Rectal smooth muscle tissue (tissue), 1 donor: ENCODE measurements at regions not wholly inside any gene's neighbourhood (a gene's known extent, or its start where the extent isn't known, plus 50 kb on each side); places are given as distances from the start of the nearest gene placed in this dataset.
"Not testable (repeated sequence)": the region's sequence is repeated elsewhere in the genome, so short reads cannot be mapped to it uniquely, and the experiment has no call there.

Experiments used
- H3K27ac ChIP-seq: one replicate; pipeline ENCODE4 v1.7.0; 2013; ENCODE audit warnings: low read depth, low read length, inconsistent platforms
- H3K27me3 ChIP-seq: one replicate; pipeline ENCODE4 v1.7.0; 2013; ENCODE audit warnings: low read length; ENCODE audit not compliant: control insufficient read depth, insufficient read depth
- H3K36me3 ChIP-seq: one replicate; pipeline ENCODE4 v1.7.0; 2013; ENCODE audit warnings: low read length; ENCODE audit not compliant: control insufficient read depth, insufficient read depth
- H3K4me1 ChIP-seq: one replicate; pipeline ENCODE4 v1.7.0; 2013; ENCODE audit warnings: low read length; ENCODE audit not compliant: control insufficient read depth, insufficient read depth
- H3K4me3 ChIP-seq: one replicate; pipeline ENCODE4 v1.7.0; 2013; ENCODE audit warnings: low read length
- H3K9ac ChIP-seq: one replicate; pipeline ENCODE4 v1.7.0; 2013; ENCODE audit warnings: low read length

DNA sequence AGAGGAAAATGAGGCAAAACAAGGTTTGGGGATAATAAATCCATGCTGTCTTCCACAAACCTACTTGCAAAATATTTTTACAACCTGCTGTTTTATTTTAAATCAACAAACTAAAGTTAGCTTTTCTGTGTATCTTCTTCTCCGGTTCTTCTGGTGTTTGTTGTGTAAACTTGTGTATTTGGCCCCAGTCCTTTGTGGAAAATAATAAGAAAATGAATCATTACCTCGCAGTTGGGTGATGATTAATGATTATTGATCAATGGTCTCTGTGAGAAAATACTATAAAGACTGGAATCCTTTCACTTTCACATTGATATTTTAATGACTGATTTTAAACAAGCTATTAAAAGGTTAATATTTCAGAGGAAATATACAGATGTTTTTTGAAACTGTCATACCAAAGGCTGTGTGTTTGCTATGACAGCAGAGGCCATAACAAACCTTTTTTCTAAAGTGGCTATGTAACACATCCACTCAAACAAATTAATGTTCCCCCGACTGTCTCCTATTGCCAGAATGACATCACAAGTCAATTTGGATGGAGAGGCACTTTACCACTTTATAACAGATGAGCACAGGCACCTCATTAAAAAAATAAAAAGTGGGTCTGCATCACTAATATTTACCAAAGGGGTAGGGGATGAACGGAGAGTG, 152.5 kb downstream of the MEX3B start:
- no peak overlapping the region for H3K4me3 ChIP-seq
- no peaks in the 10 kb centered on the region for H3K36me3 ChIP-seq
- H3K27ac ChIP-seq = no peak overlapping the region
- H3K4me1 ChIP-seq = peaks cover 28% of the 10 kb centered on the region
- no peak overlapping the region for H3K9ac ChIP-seq
- H3K27me3 ChIP-seq = no peaks in the 10 kb centered on the region

GRCh38 chr15:81890496-81890895, 155.3 kb downstream of the MEX3B start:
- H3K27ac ChIP-seq = no peak overlapping the region
- no peak overlapping the region for H3K4me3 ChIP-seq
- no peaks in the 10 kb centered on the region for H3K27me3 ChIP-seq
- no peak overlapping the region for H3K9ac ChIP-seq
- peaks cover 23% of the 10 kb centered on the region for H3K4me1 ChIP-seq
- H3K36me3 ChIP-seq = no peaks in the 10 kb centered on the region

- H3K4me3 ChIP-seq = no peak overlapping the region
- no peak overlapping the region for H3K27ac ChIP-seq
- H3K27me3 ChIP-seq = no peaks in the 10 kb centered on the region
- no peaks in the 10 kb centered on the region for H3K36me3 ChIP-seq
- H3K4me1 ChIP-seq = peaks cover 23% of the 10 kb centered on the region
- H3K9ac ChIP-seq = no peak overlapping the region
Measured at GRCh38 chr15:81889485-81889881, 156.3 kb downstream of the MEX3B start.

DNA sequence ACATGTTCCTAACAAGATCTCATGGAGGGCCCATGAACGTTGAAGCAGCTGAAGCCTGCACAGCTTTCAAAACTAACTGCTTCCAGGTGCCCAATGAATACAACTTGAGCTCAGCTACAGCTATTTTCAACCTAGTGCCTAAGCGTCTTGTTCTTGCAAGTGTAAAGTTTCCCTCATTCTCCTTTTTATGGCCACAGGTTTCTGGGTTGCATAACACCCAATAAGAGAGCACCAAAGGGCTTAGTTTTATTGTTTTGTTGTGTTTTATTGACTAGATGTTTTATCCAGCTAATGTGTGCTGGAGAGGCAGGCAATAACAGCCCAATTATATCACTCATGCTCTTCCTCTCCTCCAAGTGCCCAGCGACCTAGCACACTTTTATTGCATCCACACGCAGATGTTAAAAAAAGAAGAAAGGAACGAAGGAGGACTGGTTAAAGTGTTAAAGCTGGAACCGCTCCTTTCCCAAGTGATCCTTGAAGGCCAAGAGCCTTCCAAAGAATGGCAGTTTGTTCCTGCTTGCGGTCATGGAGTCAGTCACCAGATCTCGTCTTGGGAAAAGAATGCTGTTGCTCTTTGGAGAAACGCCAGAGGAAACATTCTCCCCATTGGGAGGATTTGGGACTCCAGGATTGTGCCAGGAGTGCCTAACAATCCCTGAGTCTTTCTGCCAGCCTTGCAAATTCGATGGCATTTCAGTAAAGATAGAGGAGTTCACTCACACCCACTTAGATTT, 156.9 kb downstream of the MEX3B start:
- Histone ChIP-seq H3K27ac (peak overlapping the region; percentile 16), H3K9ac (no peak overlapping the region), H3K27me3 (no peaks in the 10 kb centered on the region), H3K4me3 (no peak overlapping the region), H3K4me1 (peaks cover 21% of the 10 kb centered on the region), H3K36me3 (no peaks in the 10 kb centered on the region)

GRCh38 chr15:81887912-81888311, 157.9 kb downstream of the MEX3B start:
- Histone ChIP-seq H3K27me3 (no peaks in the 10 kb centered on the region), H3K9ac (no peak overlapping the region), H3K4me1 (peaks cover 18% of the 10 kb centered on the region), H3K36me3 (no peaks in the 10 kb centered on the region), H3K27ac (peak overlapping the region; percentile 53), H3K4me3 (no peak overlapping the region)

GRCh38 chr15:81887188-81887587, 158.6 kb downstream of the MEX3B start:
- peaks cover 17% of the 10 kb centered on the region for H3K4me1 ChIP-seq
- H3K27ac ChIP-seq, H3K36me3 ChIP-seq, H3K4me3 ChIP-seq, H3K27me3 ChIP-seq, H3K9ac ChIP-seq: not testable (repeated sequence)

GRCh38 chr15:81886591-81886990, 159.2 kb downstream of the MEX3B start:
- Histone ChIP-seq H3K36me3 (no peaks in the 10 kb centered on the region), H3K27me3 (no peaks in the 10 kb centered on the region), H3K4me3 (no peak overlapping the region), H3K27ac (no peak overlapping the region), H3K9ac (no peak overlapping the region), H3K4me1 (peaks cover 17% of the 10 kb centered on the region)

DNA sequence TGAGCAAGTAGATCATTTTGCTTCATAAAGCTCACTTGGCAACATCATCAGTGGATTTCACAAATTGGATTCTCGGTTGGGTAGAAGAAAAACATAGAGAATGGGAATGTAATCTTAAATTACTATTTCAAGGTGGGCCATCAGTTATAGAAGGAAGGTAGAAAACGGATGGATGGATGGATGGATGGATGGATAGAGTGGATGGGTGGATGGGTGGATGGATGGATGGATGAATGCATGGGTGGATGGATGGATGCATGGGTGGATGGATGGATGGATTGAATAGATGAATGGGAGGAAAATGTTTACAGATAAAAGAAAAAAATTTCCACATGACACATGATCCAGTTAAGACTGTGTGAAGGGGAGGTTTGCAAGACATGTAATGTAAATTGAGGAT, 159.7 kb downstream of the MEX3B start:
- Histone ChIP-seq H3K9ac (no peak overlapping the region), H3K27ac (no peak overlapping the region), H3K36me3 (no peaks in the 10 kb centered on the region), H3K27me3 (no peaks in the 10 kb centered on the region), H3K4me1 (peaks cover 17% of the 10 kb centered on the region), H3K4me3 (no peak overlapping the region)

DNA sequence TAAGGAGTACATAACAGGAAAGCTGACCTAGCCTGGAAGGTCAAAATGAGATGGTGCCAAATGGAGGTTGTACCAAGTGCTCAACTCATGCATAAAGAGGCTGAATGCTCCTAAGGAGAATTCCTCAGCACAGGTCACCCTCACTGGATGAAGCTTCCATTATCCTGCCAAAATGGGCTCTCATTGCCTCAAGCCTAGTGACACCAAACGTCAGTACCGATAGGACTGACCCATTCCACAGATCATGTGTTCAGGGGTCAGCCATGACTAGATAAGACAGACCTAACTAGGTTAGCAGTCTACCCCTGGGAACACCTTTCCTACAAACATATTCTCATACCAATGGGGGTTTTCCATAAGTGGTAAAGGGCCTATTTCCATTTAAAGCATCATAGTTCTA, 160.7 kb downstream of the MEX3B start:
- Histone ChIP-seq H3K27ac (no peak overlapping the region), H3K36me3 (no peaks in the 10 kb centered on the region), H3K4me3 (no peak overlapping the region), H3K27me3 (no peaks in the 10 kb centered on the region), H3K4me1 (peaks cover 17% of the 10 kb centered on the region), H3K9ac (no peak overlapping the region)

GRCh38 chr15:81882504-81882903, 163.3 kb downstream of the MEX3B start:
- H3K27me3 ChIP-seq = no peaks in the 10 kb centered on the region
- no peak overlapping the region for H3K4me3 ChIP-seq
- no peak overlapping the region for H3K9ac ChIP-seq
- H3K27ac ChIP-seq = no peak overlapping the region
- peaks cover under 1% of the 10 kb centered on the region for H3K4me1 ChIP-seq
- H3K36me3 ChIP-seq = no peaks in the 10 kb centered on the region

GRCh38 chr15:81880833-81881232, 165.0 kb downstream of the MEX3B start:
- H3K27me3 ChIP-seq = no peaks in the 10 kb centered on the region

GRCh38 chr15:81880314-81880713, 165.5 kb downstream of the MEX3B start:
- no peak overlapping the region for H3K27ac ChIP-seq
- no peaks in the 10 kb centered on the region for H3K36me3 ChIP-seq
- no peak overlapping the region for H3K9ac ChIP-seq
- H3K27me3 ChIP-seq = no peaks in the 10 kb centered on the region
- no peaks in the 10 kb centered on the region for H3K4me1 ChIP-seq
- H3K4me3 ChIP-seq = no peak overlapping the region

More at GRCh38 chr15:81880833-81881232, 165.0 kb downstream of the MEX3B start:
- no peak overlapping the region for H3K4me3 ChIP-seq
- H3K9ac ChIP-seq = no peak overlapping the region
- H3K27ac ChIP-seq = no peak overlapping the region
- no peaks in the 10 kb centered on the region for H3K36me3 ChIP-seq
- H3K4me1 ChIP-seq = no peaks in the 10 kb centered on the region

DNA sequence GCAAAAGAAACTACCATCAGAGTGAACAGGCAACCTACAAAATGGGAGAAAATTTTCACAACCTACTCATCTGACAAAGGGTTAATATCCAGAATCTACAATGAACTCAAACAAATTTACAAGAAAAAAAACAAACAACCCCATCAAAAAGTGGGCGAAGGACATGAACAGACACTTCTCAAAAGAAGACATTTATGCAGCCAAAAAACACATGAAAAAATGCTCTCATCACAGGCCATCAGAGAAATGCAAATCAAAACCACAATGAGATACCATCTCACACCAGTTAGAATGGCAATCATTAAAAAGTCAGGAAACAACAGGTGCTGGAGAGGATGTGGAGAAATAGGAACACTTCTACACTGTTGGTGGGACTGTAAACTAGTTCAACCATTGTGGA, 170.1 kb downstream of the MEX3B start:
- H3K36me3 ChIP-seq, H3K27ac ChIP-seq, H3K4me3 ChIP-seq, H3K27me3 ChIP-seq, H3K4me1 ChIP-seq, H3K9ac ChIP-seq: not testable (repeated sequence)
